ENCODE measurements at regions not wholly inside any gene's neighbourhood (a gene's known extent, or its start where the extent isn't known, plus 50 kb on each side); places are given as distances from the start of the nearest gene placed in this dataset.

- TF ChIP-seq POLR2A (IDR thresholded peaks at IDR 0.05; ENCODE audit: low read depth) (no peak), CTCF (IDR thresholded peaks at IDR 0.05) (no peak), EP300 (IDR thresholded peaks at IDR 0.05) (no peak)
These were observed 602.8 kb downstream of the IRX1 start for GRCh38 chr5:4198461-4198860.
